ENCODE measurements at regions not wholly inside any gene's neighbourhood (a gene's known extent, or its start where the extent isn't known, plus 50 kb on each side); places are given as distances from the start of the nearest gene placed in this dataset.

- H3K36me3 ChIP-seq, result no peaks in the 10 kb centered on the region
Observed at GRCh38 chr9:21672140-21672539, 130.3 kb upstream of the MTAP start.

GRCh38 chr9:21672761-21673160, 129.7 kb upstream of the MTAP start:
- Histone ChIP-seq H3K36me3 (no peaks in the 10 kb centered on the region), H3K9me3 (no peaks in the 10 kb centered on the region), H3K4me3 (no peak overlapping the region), H3K27me3 (no peaks in the 10 kb centered on the region)
- no peak for DNase-seq

More at GRCh38 chr9:21672140-21672539, 130.3 kb upstream of the MTAP start:
- H3K27me3 ChIP-seq, result no peaks in the 10 kb centered on the region
- no peaks in the 10 kb centered on the region for H3K9me3 ChIP-seq
- DNase-seq, result no peak
- H3K4me3 ChIP-seq, result no peak overlapping the region

GRCh38 chr9:21674894-21675293, 127.5 kb upstream of the MTAP start:
- H3K9me3 ChIP-seq, result no peaks in the 10 kb centered on the region
- no peaks in the 10 kb centered on the region for H3K27me3 ChIP-seq
- no peaks in the 10 kb centered on the region for H3K36me3 ChIP-seq
- no peak overlapping the region for H3K4me3 ChIP-seq
- DNase-seq, result peak; percentile 86

- Histone ChIP-seq H3K9me3 (no peaks in the 10 kb centered on the region), H3K27me3 (no peaks in the 10 kb centered on the region), H3K4me3 (peak overlapping the region; percentile 4), H3K36me3 (no peaks in the 10 kb centered on the region)
- DNase-seq, result no peak
Observed at GRCh38 chr9:21677387-21677786, 125.0 kb upstream of the MTAP start.

GRCh38 chr9:21677834-21678233, 124.6 kb upstream of the MTAP start:
- peak overlapping the region; percentile 4 for H3K4me3 ChIP-seq

GRCh38 chr9:21679432-21679831, 123.0 kb upstream of the MTAP start:
- Histone ChIP-seq H3K36me3 (no peaks in the 10 kb centered on the region), H3K27me3 (no peaks in the 10 kb centered on the region), H3K9me3 (no peaks in the 10 kb centered on the region), H3K4me3 (no peak overlapping the region)
- DNase-seq, result peak; percentile 77

More at GRCh38 chr9:21677834-21678233, 124.6 kb upstream of the MTAP start:
- no peaks in the 10 kb centered on the region for H3K36me3 ChIP-seq
- no peaks in the 10 kb centered on the region for H3K27me3 ChIP-seq
- peak; percentile 78 for DNase-seq
- H3K9me3 ChIP-seq, result no peaks in the 10 kb centered on the region

GRCh38 chr9:21680590-21680989, 121.8 kb upstream of the MTAP start:
- no peak overlapping the region for H3K4me3 ChIP-seq
- no peaks in the 10 kb centered on the region for H3K36me3 ChIP-seq
- no peaks in the 10 kb centered on the region for H3K27me3 ChIP-seq
- DNase-seq, result no peak
- H3K9me3 ChIP-seq, result no peaks in the 10 kb centered on the region

GRCh38 chr9:21681641-21682040, 120.8 kb upstream of the MTAP start:
- H3K9me3 ChIP-seq, result no peaks in the 10 kb centered on the region
- H3K27me3 ChIP-seq, result no peaks in the 10 kb centered on the region
- no peak overlapping the region for H3K4me3 ChIP-seq
- no peak for DNase-seq
- no peaks in the 10 kb centered on the region for H3K36me3 ChIP-seq

GRCh38 chr9:21682381-21682780, 120.1 kb upstream of the MTAP start:
- Histone ChIP-seq H3K36me3 (no peaks in the 10 kb centered on the region), H3K9me3 (no peaks in the 10 kb centered on the region), H3K4me3 (no peak overlapping the region), H3K27me3 (no peaks in the 10 kb centered on the region)
- DNase-seq, result no peak

- Histone ChIP-seq H3K4me3 (no peak overlapping the region), H3K27me3 (no peaks in the 10 kb centered on the region), H3K36me3 (no peaks in the 10 kb centered on the region), H3K9me3 (no peaks in the 10 kb centered on the region)
- no peak for DNase-seq
Observed at GRCh38 chr9:21682981-21683380, 119.5 kb upstream of the MTAP start.

GRCh38 chr9:21683484-21684175, 118.8 kb upstream of the MTAP start:
- no peak for DNase-seq
- Histone ChIP-seq H3K4me3 (no peak overlapping the region), H3K27me3 (no peaks in the 10 kb centered on the region), H3K9me3 (no peaks in the 10 kb centered on the region), H3K36me3 (no peaks in the 10 kb centered on the region)

- Histone ChIP-seq H3K36me3 (no peaks in the 10 kb centered on the region), H3K4me3 (no peak overlapping the region), H3K27me3 (no peaks in the 10 kb centered on the region), H3K9me3 (no peaks in the 10 kb centered on the region)
- no peak for DNase-seq
Observed at GRCh38 chr9:21684231-21684630, 118.2 kb upstream of the MTAP start.

- DNase-seq, result peak; percentile 100
- Histone ChIP-seq H3K36me3 (no peaks in the 10 kb centered on the region), H3K27me3 (no peaks in the 10 kb centered on the region), H3K9me3 (no peaks in the 10 kb centered on the region), H3K4me3 (no peak overlapping the region)
Observed at GRCh38 chr9:21684831-21685362, 117.5 kb upstream of the MTAP start.

- no peaks in the 10 kb centered on the region for H3K27me3 ChIP-seq
- H3K4me3 ChIP-seq, result no peak overlapping the region
- H3K9me3 ChIP-seq, result no peaks in the 10 kb centered on the region
- no peak for DNase-seq
- no peaks in the 10 kb centered on the region for H3K36me3 ChIP-seq
Observed at GRCh38 chr9:21685502-21685901, 116.9 kb upstream of the MTAP start.

GRCh38 chr9:21686738-21687137, 115.7 kb upstream of the MTAP start:
- H3K4me3 ChIP-seq, result no peak overlapping the region
- no peak for DNase-seq

GRCh38 chr9:21687351-21687750, 115.1 kb upstream of the MTAP start:
- no peaks in the 10 kb centered on the region for H3K27me3 ChIP-seq
- no peak for DNase-seq

More at GRCh38 chr9:21686738-21687137, 115.7 kb upstream of the MTAP start:
- H3K9me3 ChIP-seq, result no peaks in the 10 kb centered on the region
- H3K27me3 ChIP-seq, result no peaks in the 10 kb centered on the region
- H3K36me3 ChIP-seq, result no peaks in the 10 kb centered on the region

GRCh38 chr9:21688108-21689102, 114.0 kb upstream of the MTAP start:
- Histone ChIP-seq H3K9me3 (no peaks in the 10 kb centered on the region), H3K27me3 (no peaks in the 10 kb centered on the region), H3K36me3 (no peaks in the 10 kb centered on the region), H3K4me3 (peak overlapping the region; percentile 35)
- peak; percentile 100 for DNase-seq

More at GRCh38 chr9:21687351-21687750, 115.1 kb upstream of the MTAP start:
- Histone ChIP-seq H3K9me3 (no peaks in the 10 kb centered on the region), H3K4me3 (no peak overlapping the region), H3K36me3 (no peaks in the 10 kb centered on the region)

All from MG63 (cell line).